Immature natural killer cell (primary cell): ENCODE measurements at regions not wholly inside any gene's neighbourhood (a gene's known extent, or its start where the extent isn't known, plus 50 kb on each side); places are given as distances from the start of the nearest gene placed in this dataset.

Experiments used
- DNase-seq, 3 donors: peaks; one replicate each; pipeline ENCODE4 v3.0.0; 2022; ENCODE audit warnings: mixed read lengths in 1 of 3
- H3K27ac Mint-ChIP-seq, 6 donors: one replicate each; pipeline ENCODE4 v1.8.0; 2020; ENCODE audit warnings: mixed read lengths in 6 of 6, mild to moderate bottlenecking in 5 of 6, inconsistent platforms in 4 of 6, moderate library complexity in 3 of 6
- H3K27me3 Mint-ChIP-seq, 3 donors: one replicate each; pipeline ENCODE4 v1.8.0; 2020 to 2021; ENCODE audit warnings: low read depth in 3 of 3, mild to moderate bottlenecking in 3 of 3, mixed read lengths in 3 of 3, moderate library complexity in 3 of 3, inconsistent platforms in 1 of 3
- H3K36me3 Mint-ChIP-seq, 3 donors: one replicate each; pipeline ENCODE4 v1.8.0; 2020; ENCODE audit warnings: mixed read lengths in 3 of 3, inconsistent platforms in 2 of 3, mild to moderate bottlenecking in 2 of 3
- H3K4me1 Mint-ChIP-seq, 2 donors: one replicate each; pipeline ENCODE4 v1.8.0; 2020; ENCODE audit warnings: inconsistent platforms in 2 of 2, mild to moderate bottlenecking in 2 of 2, mixed read lengths in 2 of 2, moderate library complexity in 1 of 2
- H3K4me3 Mint-ChIP-seq, 5 donors: one replicate each; pipeline ENCODE4 v1.8.0; 2020; ENCODE audit warnings: mild to moderate bottlenecking in 5 of 5, mixed read lengths in 5 of 5, inconsistent platforms in 3 of 5, moderate library complexity in 3 of 5
- H3K9me3 Mint-ChIP-seq, 6 donors: one replicate each; pipeline ENCODE4 v1.8.0; 2020; ENCODE audit warnings: mild to moderate bottlenecking in 6 of 6, mixed read lengths in 6 of 6, inconsistent platforms in 4 of 6, moderate library complexity in 3 of 6

GRCh38 chr20:52465991-52466390, 274.4 kb upstream of the ZFP64 start:
- no peak for DNase-seq
- Mint-ChIP-seq H3K4me3 (no peak overlapping the region), H3K36me3 (no peaks in the 10 kb centered on the region), H3K4me1 (no peaks in the 10 kb centered on the region), H3K27me3 (peaks cover 2 to 14% (median 3%) of the 10 kb centered on the region in 3 donors), H3K9me3 (peaks cover 0 to 4% (median 0%) of the 10 kb centered on the region in 6 donors), H3K27ac (no peak overlapping the region)

GRCh38 chr20:52461582-52461981, 270.0 kb upstream of the ZFP64 start:
- no peaks in the 10 kb centered on the region for H3K36me3 Mint-ChIP-seq
- no peak overlapping the region for H3K27ac Mint-ChIP-seq

GRCh38 chr20:52459150-52459549, 267.6 kb upstream of the ZFP64 start:
- Mint-ChIP-seq H3K27ac (no peak overlapping the region), H3K36me3 (no peaks in the 10 kb centered on the region), H3K9me3 (peaks cover 0 to 4% (median 0%) of the 10 kb centered on the region in 6 donors)

More at GRCh38 chr20:52461582-52461981, 270.0 kb upstream of the ZFP64 start:
- Mint-ChIP-seq H3K4me3 (no peak overlapping the region), H3K4me1 (no peaks in the 10 kb centered on the region), H3K9me3 (peaks cover 0 to 4% (median 0%) of the 10 kb centered on the region in 6 donors), H3K27me3 (peaks cover 2 to 12% (median 4%) of the 10 kb centered on the region in 3 donors)
- DNase-seq: no peak

GRCh38 chr20:52457826-52458225, 266.2 kb upstream of the ZFP64 start:
- no peak overlapping the region for H3K27ac Mint-ChIP-seq
- no peaks in the 10 kb centered on the region for H3K4me1 Mint-ChIP-seq
- H3K27me3 Mint-ChIP-seq: peaks cover 0 to 2% (median 0%) of the 10 kb centered on the region in 3 donors
- DNase-seq: no peak
- peaks cover 0 to 4% (median 0%) of the 10 kb centered on the region in 6 donors for H3K9me3 Mint-ChIP-seq
- no peaks in the 10 kb centered on the region for H3K36me3 Mint-ChIP-seq
- H3K4me3 Mint-ChIP-seq: no peak overlapping the region

More at GRCh38 chr20:52459150-52459549, 267.6 kb upstream of the ZFP64 start:
- Mint-ChIP-seq H3K4me1 (no peaks in the 10 kb centered on the region), H3K4me3 (no peak overlapping the region), H3K27me3 (peaks cover 0 to 2% (median 0%) of the 10 kb centered on the region in 3 donors)
- DNase-seq: no peak

GRCh38 chr20:52454660-52455059, 263.1 kb upstream of the ZFP64 start:
- H3K27ac Mint-ChIP-seq: no peak overlapping the region
- H3K36me3 Mint-ChIP-seq: no peaks in the 10 kb centered on the region
- no peak overlapping the region for H3K4me3 Mint-ChIP-seq
- H3K9me3 Mint-ChIP-seq: peaks cover 0 to 2% (median 0%) of the 10 kb centered on the region in 6 donors
- H3K4me1 Mint-ChIP-seq: no peaks in the 10 kb centered on the region
- H3K27me3 Mint-ChIP-seq: no peaks in the 10 kb centered on the region
- DNase-seq: no peak

- no peak for DNase-seq
- H3K4me3 Mint-ChIP-seq: no peak overlapping the region
- H3K9me3 Mint-ChIP-seq: peaks cover 0 to 2% (median 0%) of the 10 kb centered on the region in 6 donors
- H3K36me3 Mint-ChIP-seq: no peaks in the 10 kb centered on the region
- peaks cover 0 to 2% (median 0%) of the 10 kb centered on the region in 3 donors for H3K27me3 Mint-ChIP-seq
- H3K4me1 Mint-ChIP-seq: no peaks in the 10 kb centered on the region
- H3K27ac Mint-ChIP-seq: no peak overlapping the region
Measured at GRCh38 chr20:52448513-52449232, 257.1 kb upstream of the ZFP64 start.

- H3K27me3 Mint-ChIP-seq: peaks cover 0 to 2% (median 0%) of the 10 kb centered on the region in 3 donors
- H3K4me1 Mint-ChIP-seq: no peaks in the 10 kb centered on the region
- no peaks in the 10 kb centered on the region for H3K36me3 Mint-ChIP-seq
- peaks cover 0 to 2% (median 0%) of the 10 kb centered on the region in 6 donors for H3K9me3 Mint-ChIP-seq
- no peak overlapping the region for H3K4me3 Mint-ChIP-seq
- H3K27ac Mint-ChIP-seq: no peak overlapping the region
- DNase-seq: no peak
Measured at GRCh38 chr20:52447225-52447551, 255.6 kb upstream of the ZFP64 start.

- H3K4me1 Mint-ChIP-seq: no peaks in the 10 kb centered on the region
- no peak overlapping the region for H3K27ac Mint-ChIP-seq
- no peak for DNase-seq
- peaks cover 0 to 2% (median 0%) of the 10 kb centered on the region in 6 donors for H3K9me3 Mint-ChIP-seq
- H3K4me3 Mint-ChIP-seq: no peak overlapping the region
- H3K27me3 Mint-ChIP-seq: peaks cover 0 to 2% (median 0%) of the 10 kb centered on the region in 3 donors
- no peaks in the 10 kb centered on the region for H3K36me3 Mint-ChIP-seq
Measured at GRCh38 chr20:52446421-52447224, 255.0 kb upstream of the ZFP64 start.

GRCh38 chr20:52444455-52444854, 252.9 kb upstream of the ZFP64 start:
- H3K27ac Mint-ChIP-seq: no peak overlapping the region
- no peaks in the 10 kb centered on the region for H3K4me1 Mint-ChIP-seq
- no peaks in the 10 kb centered on the region for H3K9me3 Mint-ChIP-seq
- no peaks in the 10 kb centered on the region for H3K36me3 Mint-ChIP-seq
- peaks cover 0 to 9% (median 0%) of the 10 kb centered on the region in 3 donors for H3K27me3 Mint-ChIP-seq
- no peak overlapping the region for H3K4me3 Mint-ChIP-seq
- no peak for DNase-seq

- Mint-ChIP-seq H3K4me3 (no peak overlapping the region), H3K27me3 (peaks cover 0 to 9% (median 0%) of the 10 kb centered on the region in 3 donors), H3K27ac (no peak overlapping the region), H3K36me3 (no peaks in the 10 kb centered on the region), H3K9me3 (peaks cover 0 to 2% (median 0%) of the 10 kb centered on the region in 6 donors), H3K4me1 (no peaks in the 10 kb centered on the region)
- no peak for DNase-seq
Measured at GRCh38 chr20:52443874-52444273, 252.3 kb upstream of the ZFP64 start.

- Mint-ChIP-seq H3K9me3 (peaks cover 0 to 2% (median 0%) of the 10 kb centered on the region in 6 donors), H3K27ac (no peak overlapping the region), H3K4me3 (no peak overlapping the region), H3K36me3 (no peaks in the 10 kb centered on the region), H3K27me3 (peaks cover 0 to 9% (median 0%) of the 10 kb centered on the region in 3 donors), H3K4me1 (no peaks in the 10 kb centered on the region)
- DNase-seq: no peak
Measured at GRCh38 chr20:52441710-52442109, 250.1 kb upstream of the ZFP64 start.

GRCh38 chr20:52439375-52439774, 247.8 kb upstream of the ZFP64 start:
- Mint-ChIP-seq H3K4me3 (no peak overlapping the region), H3K4me1 (no peaks in the 10 kb centered on the region), H3K27me3 (peaks cover 0 to 9% (median 0%) of the 10 kb centered on the region in 3 donors), H3K36me3 (no peaks in the 10 kb centered on the region), H3K27ac (no peak overlapping the region), H3K9me3 (peaks cover 0 to 2% (median 0%) of the 10 kb centered on the region in 6 donors)
- no peak for DNase-seq

GRCh38 chr20:52438326-52438963, 246.9 kb upstream of the ZFP64 start:
- peaks cover 0 to 2% (median 0%) of the 10 kb centered on the region in 6 donors for H3K9me3 Mint-ChIP-seq
- no peaks in the 10 kb centered on the region for H3K36me3 Mint-ChIP-seq
- H3K4me3 Mint-ChIP-seq: no peak overlapping the region
- H3K27me3 Mint-ChIP-seq: peaks cover 0 to 9% (median 0%) of the 10 kb centered on the region in 3 donors
- no peaks in the 10 kb centered on the region for H3K4me1 Mint-ChIP-seq
- peak in 1 of 3 donors; percentile 19 for DNase-seq
- peak overlapping the region in 1 of 6 donors; percentile 58 for H3K27ac Mint-ChIP-seq

- Mint-ChIP-seq H3K36me3 (no peaks in the 10 kb centered on the region), H3K9me3 (peaks cover 0 to 4% (median 0%) of the 10 kb centered on the region in 6 donors), H3K4me1 (no peaks in the 10 kb centered on the region), H3K4me3 (no peak overlapping the region), H3K27me3 (peaks cover 0 to 3% (median 2%) of the 10 kb centered on the region in 3 donors), H3K27ac (peak overlapping the region in 1 of 6 donors; percentile 80)
- no peak for DNase-seq
Measured at GRCh38 chr20:52434453-52434852, 242.9 kb upstream of the ZFP64 start.
